ENCODE measurements at regions not wholly inside any gene's neighbourhood (a gene's known extent, or its start where the extent isn't known, plus 50 kb on each side); places are given as distances from the start of the nearest gene placed in this dataset.

DNA sequence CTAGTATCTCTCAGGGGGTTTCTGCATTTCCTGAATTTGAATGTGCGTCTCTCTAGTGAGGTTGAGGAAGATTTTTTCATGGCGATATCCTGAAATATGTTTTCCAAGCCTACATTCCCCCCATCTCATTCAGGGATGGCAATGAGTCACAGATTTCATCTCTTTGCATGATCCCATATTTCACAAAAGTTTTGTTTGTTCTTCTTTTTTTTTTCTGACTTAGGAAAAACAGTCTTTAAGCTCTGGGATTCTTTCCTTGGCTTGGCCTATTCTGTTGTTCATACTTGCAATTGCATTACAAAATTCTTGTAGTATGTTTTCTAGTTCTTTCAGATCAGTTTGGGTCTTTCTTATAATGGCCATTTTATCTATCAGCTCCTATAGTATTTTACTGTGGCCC lies 136.5 kb downstream of the DSEL start:
- peak; percentile 54 for DNase-seq

- DNase-seq: no peak
Measured at GRCh38 chr18:67376372-67376771, 140.1 kb downstream of the DSEL start.

GRCh38 chr18:67373636-67374035 lies 142.9 kb downstream of the DSEL start:
- no peak for DNase-seq

DNA sequence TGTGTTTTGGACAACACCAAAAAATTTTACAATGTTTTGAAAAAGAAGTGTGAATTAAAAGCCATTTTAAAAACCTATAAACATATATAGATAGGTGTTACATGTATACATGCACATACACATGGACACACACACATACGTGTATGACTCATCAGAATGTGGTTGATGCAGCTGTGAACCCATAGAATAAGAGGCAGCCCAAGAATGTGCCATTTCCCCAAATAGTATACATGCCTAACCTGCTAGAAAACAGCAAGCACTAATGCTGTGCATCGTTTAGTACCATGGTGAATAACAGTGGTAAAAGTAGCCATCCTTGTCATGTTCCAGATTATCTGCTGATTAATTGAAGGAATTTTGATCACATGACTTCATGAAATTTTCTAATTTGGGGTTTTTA lies 149.0 kb downstream of the DSEL start:
- peak; percentile 61 for DNase-seq

GRCh38 chr18:67363694-67364093 lies 152.8 kb downstream of the DSEL start:
- no peak for DNase-seq

DNA sequence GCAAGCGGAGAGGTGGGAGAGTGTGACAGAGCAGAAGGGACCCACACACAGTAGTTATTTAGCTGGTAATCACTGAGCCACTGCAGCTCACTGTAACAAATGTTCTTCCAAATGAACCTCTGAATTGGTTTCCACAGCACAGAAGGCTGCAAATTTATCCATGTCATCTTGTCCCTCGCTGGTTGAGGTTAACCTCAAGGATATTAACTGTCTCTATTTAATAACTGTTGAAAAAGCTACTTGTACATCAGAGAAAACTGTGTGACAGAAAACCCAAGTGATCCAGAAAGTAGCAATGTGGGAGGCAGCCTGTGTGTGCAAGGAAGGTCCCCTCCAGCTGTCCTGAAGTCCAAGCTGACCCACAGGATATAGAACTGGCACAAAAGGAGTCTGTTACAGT lies 153.6 kb downstream of the DSEL start:
- peak; percentile 17 for DNase-seq

DNA sequence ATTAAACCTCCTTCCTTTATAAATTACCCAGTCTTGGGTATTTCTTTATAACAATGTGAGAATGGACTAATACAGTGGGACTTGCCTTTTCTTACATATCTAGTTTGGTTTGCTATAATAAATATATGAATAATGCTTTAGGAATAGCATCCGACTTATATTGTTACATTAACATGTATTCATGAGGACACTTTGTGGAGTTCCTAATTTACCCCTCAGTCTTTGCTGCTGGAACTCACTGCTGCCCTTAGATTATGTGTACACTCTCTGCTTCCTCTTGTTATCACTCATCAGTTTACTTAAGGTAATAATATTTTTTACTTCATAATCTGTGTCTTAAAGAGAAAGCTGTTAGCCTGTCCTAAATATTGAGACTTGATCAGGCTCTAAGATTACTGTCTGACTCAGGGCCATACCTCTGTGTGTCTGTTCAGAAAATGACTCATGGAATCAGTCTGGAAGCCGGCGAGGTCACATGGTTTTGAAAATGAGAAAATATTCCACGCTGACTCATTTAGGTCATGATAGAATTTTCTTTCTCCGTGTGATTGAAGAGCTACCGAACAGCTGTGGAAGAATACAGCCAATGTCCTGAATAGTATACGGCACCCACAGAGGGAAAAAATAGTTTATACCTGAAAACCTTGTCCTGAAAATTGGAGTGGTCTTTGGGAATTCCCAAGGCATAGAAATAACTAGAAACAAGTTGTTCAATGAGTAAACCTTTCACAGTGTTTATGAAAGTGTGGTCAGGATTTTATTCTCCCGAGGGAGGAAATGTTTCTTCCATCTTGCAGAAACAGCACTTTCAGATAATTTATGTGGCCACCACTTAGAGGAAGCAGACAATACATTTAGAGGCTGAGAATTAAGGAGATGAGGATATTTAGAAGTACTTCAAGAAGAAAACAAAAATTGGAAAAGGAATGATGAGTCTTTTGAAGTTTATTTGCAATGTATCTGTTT lies 156.4 kb downstream of the DSEL start:
- DNase-seq: peak; percentile 94

DNA sequence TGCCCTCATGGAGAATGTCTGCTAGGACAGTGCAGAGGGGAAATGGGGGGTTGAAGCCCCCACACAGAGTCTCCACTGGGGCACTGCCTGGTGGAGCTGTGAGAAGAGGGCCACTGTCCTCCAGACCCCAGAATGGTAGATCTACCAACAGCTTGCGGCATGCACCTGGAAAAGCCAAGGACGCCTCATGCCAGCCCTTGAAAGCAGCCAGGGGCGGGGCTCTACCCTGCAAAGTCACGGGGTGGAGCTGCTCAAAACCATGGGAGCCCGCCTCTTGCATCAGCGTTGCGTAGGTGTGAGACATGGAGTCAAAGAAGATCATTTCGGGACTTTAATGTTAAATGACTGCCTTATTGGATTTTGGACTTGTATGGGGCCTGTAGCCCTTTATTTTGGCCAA lies 157.6 kb downstream of the DSEL start:
- DNase-seq: no peak

DNA sequence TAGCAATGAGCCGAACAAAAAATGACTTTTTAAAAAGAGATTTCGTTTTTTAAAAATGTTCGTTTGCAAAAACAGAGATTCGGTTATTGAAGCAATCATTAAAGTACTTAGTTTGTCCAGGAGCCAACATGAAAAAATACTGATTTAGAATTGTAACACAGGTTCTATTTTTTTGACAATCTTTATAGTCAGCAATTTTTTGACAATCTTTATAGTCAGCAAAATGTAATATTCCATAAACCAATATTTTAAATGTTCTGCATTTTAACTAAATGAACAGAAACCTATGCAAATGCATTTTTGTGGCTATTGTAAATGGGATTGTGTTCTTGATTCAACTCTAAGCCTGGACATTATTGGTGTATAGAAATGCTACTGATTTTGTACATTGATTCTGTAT lies 161.8 kb downstream of the DSEL start:
- DNase-seq: no peak

GRCh38 chr18:67354091-67354490 lies 162.4 kb downstream of the DSEL start:
- no peak for DNase-seq

DNA sequence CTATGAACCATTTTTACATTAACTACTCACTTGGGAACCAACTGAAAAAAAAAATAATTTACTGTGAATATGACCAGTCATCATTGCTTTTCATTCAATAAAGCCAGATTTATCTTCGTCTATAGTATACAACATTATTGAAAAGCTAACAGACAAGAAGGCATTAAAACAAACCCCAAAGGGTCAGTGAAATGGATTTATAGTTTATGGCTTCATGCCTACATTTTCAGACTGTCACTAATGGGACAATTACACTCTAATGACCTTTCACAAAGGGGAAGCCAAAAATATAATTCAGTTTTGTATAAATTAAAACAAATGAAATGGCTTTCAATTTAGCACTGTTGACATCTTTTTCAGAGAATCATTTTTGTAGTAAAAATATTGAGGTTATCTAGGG lies 169.1 kb downstream of the DSEL start:
- no peak for DNase-seq

- DNase-seq: no peak
Measured at GRCh38 chr18:67342159-67342558, 174.4 kb downstream of the DSEL start.

DNA sequence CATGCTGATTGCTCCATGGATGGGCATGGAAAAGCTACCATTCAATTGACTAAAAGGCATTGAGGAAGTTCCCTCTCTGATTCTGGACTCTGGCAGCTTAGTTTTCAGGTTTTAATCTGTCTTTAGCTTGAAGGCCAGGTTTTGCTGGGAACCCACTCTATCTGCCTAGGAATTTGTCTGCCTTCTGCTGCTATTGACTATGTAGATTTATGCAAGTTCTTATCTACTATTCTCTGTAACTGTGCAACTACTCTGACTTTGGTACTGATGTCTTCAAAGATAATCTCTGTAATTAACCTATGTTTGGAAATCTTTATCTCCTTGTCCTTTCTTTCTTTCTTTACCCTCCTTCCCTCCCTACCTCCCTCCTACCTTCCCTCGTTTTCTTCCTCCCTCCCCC lies 178.8 kb downstream of the DSEL start:
- DNase-seq: no peak

- peak; percentile 5 for DNase-seq
Measured at GRCh38 chr18:67331857-67332256, 184.7 kb downstream of the DSEL start.

DNA sequence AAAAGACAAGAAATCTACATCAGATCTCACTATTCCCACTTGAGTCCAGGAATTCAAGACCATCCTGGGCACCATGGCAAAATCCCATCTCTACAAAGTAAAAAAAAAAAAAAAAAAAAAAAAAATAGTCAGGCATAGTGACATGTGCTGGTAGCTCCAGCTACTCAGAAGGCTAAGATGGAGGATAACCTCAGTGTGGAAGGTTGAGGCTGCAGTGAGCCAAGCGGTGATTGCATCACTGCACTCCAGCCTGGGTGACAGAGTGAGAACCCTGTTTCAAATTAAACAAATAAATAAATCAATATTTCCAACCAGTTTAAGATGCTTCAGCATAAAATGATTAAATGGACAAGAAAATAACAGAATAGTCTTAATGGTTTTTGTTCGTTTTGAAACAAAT lies 197.4 kb downstream of the DSEL start:
- DNase-seq: no peak

- DNase-seq: peak; percentile 58
Measured at GRCh38 chr18:67318651-67319050, 197.9 kb downstream of the DSEL start.

- DNase-seq: peak; percentile 57
Measured at GRCh38 chr18:67310826-67311225, 205.7 kb downstream of the DSEL start.

- DNase-seq: no peak
Measured at GRCh38 chr18:67308819-67309218, 207.7 kb downstream of the DSEL start.

DNA sequence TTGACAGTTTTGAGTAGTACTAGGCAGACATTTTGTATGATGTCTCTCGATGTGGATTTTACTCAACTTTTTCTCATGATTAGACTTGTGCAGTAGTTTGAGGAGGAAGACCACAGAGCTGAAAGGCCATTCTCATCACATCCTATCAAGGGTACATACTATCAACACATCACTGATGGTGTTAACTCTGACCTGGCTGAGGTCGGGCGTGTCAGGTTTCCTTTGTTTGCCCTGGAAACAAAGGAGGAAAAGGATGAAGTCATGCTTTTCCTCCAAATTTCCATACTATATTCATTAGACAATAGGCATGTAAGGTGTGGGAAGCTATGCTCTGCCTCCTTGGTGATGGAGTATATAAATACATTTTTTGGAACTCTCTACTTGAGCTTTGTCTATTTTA lies 211.1 kb downstream of the DSEL start:
- no peak for DNase-seq

- peak; percentile 17 for DNase-seq
Measured at GRCh38 chr18:67302043-67302442, 214.5 kb downstream of the DSEL start.

GRCh38 chr18:67301592-67301991 lies 214.9 kb downstream of the DSEL start:
- DNase-seq: peak; percentile 6

DNA sequence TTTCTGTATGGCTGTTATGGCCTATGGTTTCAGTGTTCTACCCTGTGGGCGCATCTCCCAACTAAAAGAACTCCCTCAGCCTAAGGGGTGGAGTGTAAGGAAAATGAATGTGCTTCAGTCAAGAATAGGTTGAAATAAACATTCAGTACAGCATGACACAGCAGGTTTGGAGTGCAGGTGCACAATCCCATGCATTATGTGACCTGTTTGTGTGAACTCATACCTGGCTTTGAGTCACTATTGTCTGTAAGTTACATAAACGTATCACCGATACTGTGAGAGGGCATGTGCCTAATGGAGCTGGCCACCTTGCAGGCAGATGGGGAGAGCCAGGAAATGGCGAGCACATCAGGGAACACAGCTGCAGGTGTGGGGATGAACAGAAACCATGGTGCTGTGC lies 216.0 kb downstream of the DSEL start:
- DNase-seq: peak; percentile 2

- no peak for DNase-seq
Measured at GRCh38 chr18:67292814-67293213, 223.7 kb downstream of the DSEL start.

GRCh38 chr18:67290421-67290820 lies 226.1 kb downstream of the DSEL start:
- peak; percentile 4 for DNase-seq

GRCh38 chr18:67285583-67285982 lies 230.9 kb downstream of the DSEL start:
- no peak for DNase-seq

Measured in fibroblast of skin of right biceps (primary cell).